ENCODE measurements at regions not wholly inside any gene's neighbourhood (a gene's known extent, or its start where the extent isn't known, plus 50 kb on each side); places are given as distances from the start of the nearest gene placed in this dataset.

- TF ChIP-seq REST (tag by site-specific recombination; IDR thresholded peaks at IDR 0.05) = no peak
- no peak for TF ChIP-seq ZNF239 (tag by site-specific recombination; IDR thresholded peaks at IDR 0.05)
- TF ChIP-seq, protein P1, sequence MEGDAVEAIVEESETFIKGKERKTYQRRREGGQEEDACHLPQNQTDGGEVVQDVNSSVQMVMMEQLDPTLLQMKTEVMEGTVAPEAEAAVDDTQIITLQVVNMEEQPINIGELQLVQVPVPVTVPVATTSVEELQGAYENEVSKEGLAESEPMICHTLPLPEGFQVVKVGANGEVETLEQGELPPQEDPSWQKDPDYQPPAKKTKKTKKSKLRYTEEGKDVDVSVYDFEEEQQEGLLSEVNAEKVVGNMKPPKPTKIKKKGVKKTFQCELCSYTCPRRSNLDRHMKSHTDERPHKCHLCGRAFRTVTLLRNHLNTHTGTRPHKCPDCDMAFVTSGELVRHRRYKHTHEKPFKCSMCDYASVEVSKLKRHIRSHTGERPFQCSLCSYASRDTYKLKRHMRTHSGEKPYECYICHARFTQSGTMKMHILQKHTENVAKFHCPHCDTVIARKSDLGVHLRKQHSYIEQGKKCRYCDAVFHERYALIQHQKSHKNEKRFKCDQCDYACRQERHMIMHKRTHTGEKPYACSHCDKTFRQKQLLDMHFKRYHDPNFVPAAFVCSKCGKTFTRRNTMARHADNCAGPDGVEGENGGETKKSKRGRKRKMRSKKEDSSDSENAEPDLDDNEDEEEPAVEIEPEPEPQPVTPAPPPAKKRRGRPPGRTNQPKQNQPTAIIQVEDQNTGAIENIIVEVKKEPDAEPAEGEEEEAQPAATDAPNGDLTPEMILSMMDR (tag by site-specific recombination; IDR thresholded peaks at IDR 0.05) = no peak
- no peak for TF ChIP-seq ZNF24 (tag by site-specific recombination; IDR thresholded peaks at IDR 0.05)
These were observed 208.3 kb downstream of the ZC3H11B start for GRCh38 chr1:219404629-219405028.
